ENCODE measurements at regions not wholly inside any gene's neighbourhood (a gene's known extent, or its start where the extent isn't known, plus 50 kb on each side); places are given as distances from the start of the nearest gene placed in this dataset.

DNA sequence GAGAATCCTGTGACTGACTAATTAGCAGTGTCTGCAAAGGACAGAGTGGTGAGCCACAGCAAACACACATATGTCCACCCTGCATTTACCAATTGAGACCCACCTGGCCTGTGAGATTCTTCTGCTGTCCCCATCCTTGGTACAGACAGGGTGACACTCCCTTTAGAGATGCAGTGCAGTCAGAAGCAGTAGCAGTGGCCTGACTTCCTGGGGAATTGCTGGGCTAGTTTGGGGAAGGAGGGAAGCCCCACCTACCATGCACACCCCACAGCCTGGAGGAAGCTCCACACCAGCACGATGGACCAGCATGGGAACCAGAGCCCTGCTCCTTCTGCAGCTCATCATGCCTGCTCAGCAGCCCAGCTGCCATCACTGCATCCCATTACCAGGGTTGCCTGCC is 924.9 kb upstream of the ZNF722 start:
- Histone ChIP-seq H2AFZ (ENCODE audit: insufficient read depth, low read depth, low read length, poor library complexity, severe bottlenecking) (no peak overlapping the region), H4K20me1 (ENCODE audit: insufficient read depth, low read length) (no peaks in the 10 kb centered on the region), H3K4me2 (replicated peaks; ENCODE audit: extremely low read depth, low read length, poor library complexity, severe bottlenecking) (no peak overlapping the region), H3K4me3 (replicated peaks in 1 of 3; ENCODE audit: low read depth in 2 of 3, low read length in 3 of 3) (no peak overlapping the region), H3K27me3 (ENCODE audit: control insufficient read depth in 2 of 2, insufficient read depth in 2 of 2, low read length in 2 of 2) (no peaks in the 10 kb centered on the region), H3K79me2 (ENCODE audit: insufficient read depth, low read length) (no peaks in the 10 kb centered on the region), H3K9me3 (replicated peaks in 1 of 2; ENCODE audit: control insufficient read depth in 1 of 2, insufficient read depth in 1 of 2, low read length in 2 of 2) (peaks cover 79 to 81% of the 10 kb centered on the region in 2 donors), H3K36me3 (replicated peaks in 1 of 2; ENCODE audit: control insufficient read depth in 1 of 2, insufficient read depth in 2 of 2, low read length in 2 of 2) (no peaks in the 10 kb centered on the region), H3K4me1 (ENCODE audit: control insufficient read depth in 1 of 2, insufficient read depth in 2 of 2, low read length in 2 of 2) (no peaks in the 10 kb centered on the region), H3K27ac (ENCODE audit: low read depth in 1 of 2, low read length in 2 of 2) (no peak overlapping the region), H3K9ac (ENCODE audit: insufficient read depth, low read length, poor library complexity, severe bottlenecking) (no peak overlapping the region)
- WGBS (ENCODE audit: insufficient coverage): no CpG with 5 or more reads among the region's 1 CpG
- DNase-seq: no peak
- Mint-ChIP-seq H3K27ac (no peak overlapping the region), H3K27me3 (ENCODE audit: low read depth in 3 of 3) (no peaks in the 10 kb centered on the region), H3K9me3 (peaks cover 39 to 90% (median 73%) of the 10 kb centered on the region in 7 donors), H3K4me3 (no peak overlapping the region), H3K4me1 (no peaks in the 10 kb centered on the region), H3K36me3 (no peaks in the 10 kb centered on the region)
- TF ChIP-seq, protein P1, sequence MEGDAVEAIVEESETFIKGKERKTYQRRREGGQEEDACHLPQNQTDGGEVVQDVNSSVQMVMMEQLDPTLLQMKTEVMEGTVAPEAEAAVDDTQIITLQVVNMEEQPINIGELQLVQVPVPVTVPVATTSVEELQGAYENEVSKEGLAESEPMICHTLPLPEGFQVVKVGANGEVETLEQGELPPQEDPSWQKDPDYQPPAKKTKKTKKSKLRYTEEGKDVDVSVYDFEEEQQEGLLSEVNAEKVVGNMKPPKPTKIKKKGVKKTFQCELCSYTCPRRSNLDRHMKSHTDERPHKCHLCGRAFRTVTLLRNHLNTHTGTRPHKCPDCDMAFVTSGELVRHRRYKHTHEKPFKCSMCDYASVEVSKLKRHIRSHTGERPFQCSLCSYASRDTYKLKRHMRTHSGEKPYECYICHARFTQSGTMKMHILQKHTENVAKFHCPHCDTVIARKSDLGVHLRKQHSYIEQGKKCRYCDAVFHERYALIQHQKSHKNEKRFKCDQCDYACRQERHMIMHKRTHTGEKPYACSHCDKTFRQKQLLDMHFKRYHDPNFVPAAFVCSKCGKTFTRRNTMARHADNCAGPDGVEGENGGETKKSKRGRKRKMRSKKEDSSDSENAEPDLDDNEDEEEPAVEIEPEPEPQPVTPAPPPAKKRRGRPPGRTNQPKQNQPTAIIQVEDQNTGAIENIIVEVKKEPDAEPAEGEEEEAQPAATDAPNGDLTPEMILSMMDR (IDR thresholded peaks at IDR 0.05): no peak
- intact Hi-C loops (cut with micrococcal nuclease): no loop called here

DNA sequence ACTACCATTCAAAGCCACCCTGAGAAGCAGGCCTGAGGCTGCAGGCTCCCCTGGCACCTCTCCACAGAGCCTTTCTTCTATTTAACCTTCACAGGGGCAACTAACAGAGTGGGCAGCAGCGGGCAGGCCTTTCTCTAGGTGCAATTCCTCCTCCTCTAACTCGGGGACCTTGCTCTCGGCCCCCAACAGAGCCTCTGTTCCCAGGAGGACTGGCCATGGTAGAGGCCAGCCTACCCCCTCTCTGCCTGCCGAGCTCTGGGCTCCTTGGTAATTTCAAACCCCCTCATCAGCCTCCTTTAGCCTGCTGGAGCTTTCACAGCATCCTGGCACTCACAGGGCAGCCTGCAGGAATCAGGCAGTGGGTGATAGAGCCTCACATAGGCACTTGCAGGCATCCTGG is 920.8 kb upstream of the ZNF722 start:
- Histone ChIP-seq H2AFZ (ENCODE audit: insufficient read depth, low read depth, low read length, poor library complexity, severe bottlenecking) (no peak overlapping the region), H3K27ac (ENCODE audit: low read depth in 1 of 2, low read length in 2 of 2) (no peak overlapping the region), H3K36me3 (replicated peaks in 1 of 2; ENCODE audit: control insufficient read depth in 1 of 2, insufficient read depth in 2 of 2, low read length in 2 of 2) (no peaks in the 10 kb centered on the region), H3K9me3 (replicated peaks in 1 of 2; ENCODE audit: control insufficient read depth in 1 of 2, insufficient read depth in 1 of 2, low read length in 2 of 2) (peaks cover 88 to 91% of the 10 kb centered on the region in 2 donors), H4K20me1 (ENCODE audit: insufficient read depth, low read length) (no peaks in the 10 kb centered on the region), H3K4me1 (ENCODE audit: control insufficient read depth in 1 of 2, insufficient read depth in 2 of 2, low read length in 2 of 2) (no peaks in the 10 kb centered on the region), H3K79me2 (ENCODE audit: insufficient read depth, low read length) (no peaks in the 10 kb centered on the region), H3K4me3 (replicated peaks in 1 of 3; ENCODE audit: low read depth in 2 of 3, low read length in 3 of 3) (no peak overlapping the region), H3K4me2 (replicated peaks; ENCODE audit: extremely low read depth, low read length, poor library complexity, severe bottlenecking) (no peak overlapping the region), H3K27me3 (ENCODE audit: control insufficient read depth in 2 of 2, insufficient read depth in 2 of 2, low read length in 2 of 2) (no peaks in the 10 kb centered on the region), H3K9ac (ENCODE audit: insufficient read depth, low read length, poor library complexity, severe bottlenecking) (no peak overlapping the region)
- Mint-ChIP-seq H3K36me3 (no peaks in the 10 kb centered on the region), H3K9me3 (peaks cover 27 to 88% (median 69%) of the 10 kb centered on the region in 7 donors), H3K4me1 (no peaks in the 10 kb centered on the region), H3K27me3 (ENCODE audit: low read depth in 3 of 3) (no peaks in the 10 kb centered on the region), H3K27ac (no peak overlapping the region), H3K4me3 (no peak overlapping the region)
- intact Hi-C loops (cut with micrococcal nuclease): no loop called here
- no peak for DNase-seq
- WGBS (ENCODE audit: insufficient coverage): 45% methylated on average over 4 of the region's 4 CpGs
- TF ChIP-seq, protein P1 (IDR thresholded peaks at IDR 0.05): no peak
